Stimulated activated CD4-positive, alpha-beta T cell treated with anti-CD3 and anti-CD28 coated beads, Interleukin-12 subunit alpha, Interleukin-12 subunit beta, amount 100 ng/mL, for 4 hours (primary cell): ENCODE measurements at regions not wholly inside any gene's neighbourhood (a gene's known extent, or its start where the extent isn't known, plus 50 kb on each side); places are given as distances from the start of the nearest gene placed in this dataset.
"Not testable (repeated sequence)": the region's sequence is repeated elsewhere in the genome, so short reads cannot be mapped to it uniquely, and the experiment has no call there.

ENCODE experiments used
- DNase-seq: peaks from one replicate; pipeline ENCODE4 v3.0.0-alpha.2; 2020

DNA sequence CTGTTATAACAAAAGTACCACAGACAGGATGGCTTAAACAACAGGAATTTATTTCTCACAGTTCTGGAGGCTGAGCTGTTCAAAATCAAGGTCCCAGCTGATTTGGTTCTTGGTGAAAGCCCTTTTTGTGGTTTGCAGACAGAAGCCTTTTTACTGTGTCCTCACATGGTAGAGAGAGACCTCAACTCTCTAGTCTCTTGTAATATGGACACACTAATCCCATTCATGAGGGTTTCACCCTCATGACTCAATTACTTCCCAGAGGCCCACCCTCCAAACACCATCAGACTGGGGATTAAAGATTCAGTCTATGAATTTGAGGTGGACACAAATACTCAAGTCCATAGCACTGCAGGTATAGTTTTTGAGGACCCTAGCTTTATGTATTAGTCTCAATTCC, 97.3 kb upstream of the WIPF3 start:
- DNase-seq: not testable (repeated sequence)

DNA sequence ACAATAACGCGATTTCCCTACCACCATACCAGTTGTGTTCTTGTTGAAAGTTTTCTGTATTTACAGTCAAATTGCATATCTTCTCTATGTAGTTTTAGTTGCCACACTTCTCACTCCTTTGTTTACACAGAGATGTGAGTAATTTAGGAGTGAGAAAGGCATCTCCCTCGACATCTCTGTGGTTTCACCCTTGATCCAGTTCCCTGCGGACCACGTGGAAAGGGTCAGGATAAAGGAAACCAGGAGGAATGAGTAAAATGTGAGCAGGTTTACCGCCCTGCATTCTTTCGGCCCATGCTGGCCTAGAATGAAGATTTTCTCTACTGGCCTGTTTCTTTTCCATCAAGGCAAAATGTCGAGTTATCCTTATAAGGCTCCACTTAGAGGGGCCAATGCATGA, 83.2 kb upstream of the WIPF3 start:
- not testable (repeated sequence) for DNase-seq

DNA sequence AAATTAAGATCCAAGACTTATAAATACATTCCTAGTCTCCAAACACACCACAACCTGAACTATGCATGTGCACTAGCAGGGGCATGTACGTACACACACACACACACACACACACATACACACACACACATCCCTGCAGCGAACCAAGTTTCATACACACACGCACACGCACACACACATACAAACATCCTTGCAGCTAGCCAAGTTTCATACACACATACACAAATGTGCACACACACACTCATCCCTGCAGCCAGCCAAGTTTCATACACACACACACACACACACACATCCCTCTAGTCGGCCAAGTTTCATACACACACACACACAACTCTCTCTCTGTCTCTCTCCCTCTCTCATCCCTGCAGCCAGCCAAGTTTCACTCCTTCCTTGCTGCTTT, 82.7 kb upstream of the WIPF3 start:
- DNase-seq: no peak

DNA sequence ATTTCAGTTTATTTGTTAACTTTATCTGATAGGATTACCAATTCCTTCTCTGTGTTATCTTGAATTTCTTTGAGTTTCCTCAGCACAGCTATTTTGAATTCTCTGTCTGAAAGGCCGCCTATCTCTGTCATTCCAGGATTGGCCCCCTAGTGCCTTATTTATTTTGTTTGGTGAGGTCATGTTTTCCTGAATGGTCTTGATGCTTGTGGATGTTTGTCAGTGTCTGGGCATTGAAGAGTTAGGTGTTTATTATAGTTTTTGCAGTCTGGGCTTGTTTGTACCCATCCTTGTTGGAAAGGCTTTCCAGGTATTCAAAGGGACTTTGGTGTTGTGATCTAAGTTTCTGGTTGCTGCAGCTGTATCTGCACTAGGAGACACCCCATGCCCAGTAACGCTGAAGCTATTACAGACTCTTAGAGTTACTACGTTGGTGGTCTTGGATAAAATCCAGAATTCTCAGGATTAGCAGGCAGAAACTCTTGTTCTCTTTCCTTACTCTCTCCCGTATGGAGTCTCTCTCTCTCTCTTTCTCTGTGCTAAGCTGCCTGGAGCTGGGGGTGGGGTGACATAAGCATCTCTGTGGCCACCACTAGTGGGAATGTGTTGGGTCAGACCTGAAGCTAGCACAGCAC, 76.7 kb upstream of the WIPF3 start:
- DNase-seq: not testable (repeated sequence)

DNA sequence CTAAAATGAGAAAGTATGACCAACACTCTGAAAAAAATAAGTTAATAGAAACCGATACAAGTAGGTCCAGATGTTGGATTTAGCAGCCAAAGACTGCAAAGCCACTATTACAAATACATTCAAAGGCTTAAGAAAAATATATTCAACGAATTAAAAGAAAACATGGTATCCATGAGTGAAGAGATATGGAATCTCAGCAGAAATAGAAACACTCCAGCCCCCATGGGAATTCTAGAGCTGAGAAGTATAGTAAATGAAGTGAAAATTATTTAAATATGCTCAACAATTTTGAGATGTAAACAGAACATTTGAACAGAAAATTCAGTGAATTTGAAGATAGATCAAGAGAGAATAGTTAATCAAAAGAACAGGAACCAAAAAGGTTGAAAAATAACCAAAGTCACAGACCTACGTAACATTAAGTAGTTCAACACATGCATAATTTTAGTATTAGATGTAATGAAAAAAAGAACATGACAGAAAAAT, 72.0 kb upstream of the WIPF3 start:
- DNase-seq: no peak

DNA sequence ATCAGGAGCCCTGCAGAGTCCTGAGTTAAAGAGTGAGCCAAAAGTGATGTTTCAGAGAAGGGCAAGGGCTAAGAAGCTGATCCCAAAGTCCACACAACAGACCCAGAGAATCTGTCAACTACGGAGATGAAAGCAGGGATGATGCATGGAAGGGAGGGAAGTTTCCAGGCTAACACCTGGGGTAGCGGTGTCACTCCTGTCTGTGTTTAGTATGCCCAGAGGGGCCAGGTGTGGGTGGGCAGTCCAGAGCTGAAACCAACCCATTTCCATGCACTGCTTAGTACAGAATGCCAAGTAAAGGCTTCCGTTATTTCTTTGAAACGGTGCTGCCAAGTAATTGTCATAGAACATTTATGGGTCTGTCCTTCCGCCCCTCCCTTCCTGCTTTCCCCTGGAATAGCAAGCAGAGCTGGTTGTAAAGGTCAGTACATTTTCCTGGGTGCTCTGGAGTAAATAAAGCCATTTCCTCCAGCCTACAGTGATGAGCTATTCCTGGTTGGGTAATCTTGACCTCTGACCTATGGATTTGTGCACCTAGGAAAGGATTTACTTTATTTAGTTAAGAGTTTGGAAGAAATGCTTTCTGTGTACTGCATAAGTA, 58.6 kb upstream of the WIPF3 start:
- not testable (repeated sequence) for DNase-seq

DNA sequence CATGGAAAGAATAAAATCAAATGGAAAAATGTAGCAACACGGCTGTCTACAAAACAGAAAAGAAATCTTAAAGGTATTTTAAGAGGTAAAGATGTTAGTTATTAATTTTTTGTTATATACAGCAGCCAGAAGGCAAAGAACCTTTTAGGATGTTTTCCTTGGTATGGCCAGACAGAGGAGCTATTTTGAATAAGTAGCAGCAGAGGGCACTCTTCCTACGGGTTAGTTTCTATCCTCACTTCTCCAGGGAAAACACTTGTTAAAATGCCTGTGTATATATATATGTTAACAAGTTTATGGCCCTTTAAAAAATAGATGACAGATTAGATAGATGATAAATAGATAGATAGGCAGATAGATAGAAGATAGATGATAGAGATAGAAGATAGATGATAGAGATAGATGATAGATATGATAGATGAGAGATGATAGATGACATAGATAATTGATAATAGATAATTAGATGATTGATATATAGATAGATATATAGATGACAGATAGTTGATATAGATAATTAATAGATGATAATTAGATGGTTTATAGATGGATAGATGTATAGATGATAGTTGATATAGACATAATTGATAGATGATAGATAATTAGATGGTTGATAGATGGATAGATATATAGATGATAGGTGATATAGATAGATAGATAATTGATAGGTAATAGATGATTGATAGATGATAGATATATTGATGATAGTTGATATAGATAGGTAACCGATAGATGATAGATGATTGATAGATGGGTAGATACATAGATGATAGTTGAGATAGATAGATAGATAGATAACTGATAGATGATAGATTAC, 57.8 kb upstream of the WIPF3 start:
- DNase-seq: no peak

DNA sequence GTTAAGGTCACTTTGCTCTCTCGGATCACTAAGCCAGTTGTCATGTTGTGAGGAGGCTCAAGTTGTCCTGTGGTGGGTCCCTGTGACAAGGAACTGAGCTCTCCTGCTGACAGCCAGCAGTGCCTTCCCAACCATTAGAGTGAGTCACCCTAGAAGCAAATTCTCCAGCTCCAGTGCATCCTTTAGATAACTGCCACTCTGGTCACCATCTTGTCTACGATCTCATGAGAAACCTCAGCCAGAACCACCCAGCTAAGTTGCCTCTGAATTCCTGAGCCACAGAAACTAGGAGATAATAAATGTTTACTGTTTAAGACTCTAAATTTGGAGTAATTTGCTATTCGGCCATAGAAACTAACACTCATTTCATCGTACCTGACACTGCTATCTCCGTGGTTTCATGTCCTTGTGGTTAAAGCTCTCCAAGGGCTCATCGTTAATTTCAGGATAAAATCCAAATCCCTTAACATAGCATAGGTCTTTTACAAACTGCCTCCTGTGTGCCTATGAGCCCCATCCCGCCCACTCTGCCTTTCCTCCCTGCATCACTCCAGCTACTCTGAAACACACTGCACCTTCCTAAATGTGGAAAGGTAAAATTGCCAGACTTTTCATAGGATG, 56.5 kb upstream of the WIPF3 start:
- DNase-seq: no peak

DNA sequence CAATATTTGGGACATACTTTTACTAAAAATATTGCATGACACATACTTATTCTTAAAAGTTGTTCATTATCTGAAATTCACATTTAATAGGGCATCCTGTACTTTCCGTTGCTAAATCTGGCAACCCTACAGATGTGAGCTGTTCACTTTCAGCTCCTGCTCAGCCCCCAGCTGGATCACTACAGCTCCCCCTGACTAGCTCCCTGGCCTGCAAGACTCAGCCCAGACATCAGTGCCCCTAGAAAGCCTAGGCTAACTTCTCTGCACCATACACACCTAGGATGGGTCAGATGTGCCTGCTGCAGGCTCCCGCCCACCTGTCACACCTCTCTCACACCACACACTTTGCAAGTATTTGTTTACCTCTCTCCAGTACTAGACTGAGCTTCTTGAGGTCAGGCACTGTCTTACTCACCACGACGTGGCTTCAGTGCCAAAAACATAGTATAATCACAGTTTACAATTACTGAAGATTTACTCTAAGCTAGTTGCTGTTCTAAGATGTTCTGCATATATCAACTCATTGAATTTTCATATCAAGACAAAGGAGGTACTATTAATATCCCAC, 55.9 kb upstream of the WIPF3 start:
- DNase-seq: not testable (repeated sequence)

DNA sequence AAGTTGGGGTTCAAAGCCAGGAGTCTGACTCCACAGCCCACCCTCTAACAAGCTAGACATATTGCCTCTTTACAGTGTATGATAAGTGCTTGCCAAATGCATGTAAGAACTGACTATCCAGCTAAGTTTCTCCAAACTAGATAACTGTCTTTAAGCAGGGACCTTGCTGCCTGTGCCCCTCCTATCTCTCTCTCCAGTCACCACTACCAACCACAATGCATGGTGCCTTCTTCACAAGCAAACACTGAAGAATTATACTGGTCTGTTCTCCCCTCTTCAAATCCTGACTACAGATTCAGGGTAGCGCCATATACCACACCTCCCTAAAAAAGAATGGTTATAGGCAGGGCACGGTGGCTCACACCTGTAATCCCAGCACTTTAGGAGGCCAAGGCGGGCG, 55.3 kb upstream of the WIPF3 start:
- not testable (repeated sequence) for DNase-seq

DNA sequence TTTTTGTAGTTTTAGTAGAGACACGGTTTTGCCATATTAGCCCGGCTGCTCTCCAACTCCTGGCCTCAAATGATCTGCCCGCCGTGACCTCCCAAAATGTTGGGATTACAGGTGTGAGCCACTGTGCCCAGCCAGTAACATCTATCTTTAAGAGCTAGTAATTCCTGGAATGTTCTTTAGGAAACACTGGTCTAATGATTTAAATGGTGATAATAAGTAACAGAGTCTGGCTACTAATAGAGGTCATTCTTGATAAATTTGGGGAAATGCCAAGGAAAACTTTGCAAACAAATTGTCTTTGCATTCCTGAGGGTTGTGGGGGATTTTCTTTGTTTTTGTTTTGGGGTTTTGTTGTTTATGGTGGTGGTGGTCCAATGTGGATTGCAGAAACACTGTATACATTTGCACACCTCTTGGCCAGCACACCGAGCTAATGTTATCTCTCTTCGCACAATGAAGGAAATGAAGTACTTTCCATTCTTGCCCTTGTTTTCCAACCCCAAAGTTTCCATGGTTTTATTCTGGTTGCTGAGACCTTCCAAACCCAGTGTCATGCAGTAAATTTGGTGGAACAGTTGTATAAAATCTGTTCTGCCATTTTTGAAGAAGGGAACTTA, 51.3 kb upstream of the WIPF3 start:
- no peak for DNase-seq
